ENCODE measurements at regions not wholly inside any gene's neighbourhood (a gene's known extent, or its start where the extent isn't known, plus 50 kb on each side); places are given as distances from the start of the nearest gene placed in this dataset.
A peak's percentile ranks its signal among the peaks of the same experiment; 100 is the strongest.

DNA sequence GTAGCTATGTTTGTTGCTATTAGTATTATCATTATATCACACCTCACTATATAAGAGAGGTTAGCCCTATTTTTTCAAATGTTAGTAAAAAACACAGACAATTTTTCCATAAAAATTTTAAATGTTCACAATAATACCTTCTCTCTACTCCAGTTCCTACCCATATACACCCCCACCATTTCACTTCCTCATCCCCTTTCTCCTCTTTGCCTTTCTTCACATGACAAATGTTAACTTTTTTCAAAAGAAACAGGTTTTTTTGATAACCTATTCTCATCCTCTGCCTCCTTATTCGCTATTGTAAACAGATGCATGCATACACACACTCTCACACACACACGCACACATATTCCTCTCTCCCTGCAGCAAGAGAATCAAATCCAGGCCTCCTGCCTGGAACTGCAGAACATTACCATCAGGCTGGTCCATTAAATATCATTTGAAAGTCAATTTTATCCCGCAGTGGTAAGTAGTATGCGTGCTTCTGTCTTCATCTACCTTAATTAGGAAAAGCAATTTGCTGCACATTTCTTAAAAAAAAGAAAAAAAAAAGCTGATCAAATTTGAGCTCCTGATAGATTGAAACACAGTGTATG is 55.5 kb downstream of the MID1IP1 start:
- DNase-seq, result no peak

DNA sequence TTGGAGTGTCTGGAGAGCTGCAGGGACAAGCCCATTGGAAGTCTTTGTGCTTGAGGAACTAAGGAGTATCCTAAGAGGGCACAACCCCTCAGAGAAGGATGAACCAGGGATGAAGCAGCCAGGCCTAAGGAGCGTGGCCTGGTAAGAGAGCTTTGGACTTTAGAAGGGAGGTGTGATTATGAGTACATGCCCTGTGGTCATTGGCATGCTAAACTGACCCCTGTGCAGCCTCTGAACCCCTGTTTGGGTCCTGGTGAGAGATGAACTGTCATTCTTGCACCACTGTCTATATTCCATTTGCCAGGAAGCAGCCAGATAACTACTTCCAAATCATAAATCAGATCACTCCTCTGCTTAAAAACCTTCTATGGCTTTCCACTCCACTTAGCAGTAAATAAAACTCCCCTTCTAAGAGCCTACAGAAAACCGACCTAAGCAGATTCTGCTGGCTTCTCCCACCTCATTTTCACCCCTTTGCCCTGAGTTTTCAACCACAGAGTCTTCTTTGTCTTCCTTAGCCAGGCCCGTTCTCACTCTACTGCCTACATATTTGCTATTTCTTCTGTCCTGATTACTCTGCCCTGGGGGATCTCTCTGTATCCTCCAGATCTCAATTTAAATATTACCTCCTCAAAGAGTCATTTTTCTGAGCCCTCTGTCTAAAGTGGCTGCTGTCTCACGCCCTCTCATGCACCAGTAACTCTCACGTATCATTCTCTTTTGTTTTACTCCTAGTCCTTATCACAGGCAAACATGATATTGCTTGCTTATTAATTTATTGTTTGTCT is 56.7 kb downstream of the MID1IP1 start:
- DNase-seq, result no peak

DNA sequence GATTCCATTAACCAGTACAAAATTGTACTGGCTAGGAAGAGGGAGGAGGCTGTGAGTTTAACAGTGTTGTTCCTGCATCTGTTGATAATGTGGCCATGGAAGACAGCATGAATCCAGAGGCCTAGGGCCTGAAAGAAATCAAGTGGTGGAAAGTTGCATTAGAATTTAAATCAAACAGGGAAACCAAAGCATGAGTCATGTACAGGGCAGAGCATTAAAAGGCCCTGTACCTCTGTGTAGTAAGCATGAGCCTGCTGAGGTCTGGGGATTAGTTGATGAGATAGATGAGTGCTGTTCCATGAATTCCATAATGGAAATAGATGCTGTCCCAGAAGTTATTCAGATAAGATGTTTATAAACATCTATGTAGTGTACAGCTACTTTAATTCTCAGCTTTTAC is 58.3 kb downstream of the MID1IP1 start:
- no peak for DNase-seq

DNA sequence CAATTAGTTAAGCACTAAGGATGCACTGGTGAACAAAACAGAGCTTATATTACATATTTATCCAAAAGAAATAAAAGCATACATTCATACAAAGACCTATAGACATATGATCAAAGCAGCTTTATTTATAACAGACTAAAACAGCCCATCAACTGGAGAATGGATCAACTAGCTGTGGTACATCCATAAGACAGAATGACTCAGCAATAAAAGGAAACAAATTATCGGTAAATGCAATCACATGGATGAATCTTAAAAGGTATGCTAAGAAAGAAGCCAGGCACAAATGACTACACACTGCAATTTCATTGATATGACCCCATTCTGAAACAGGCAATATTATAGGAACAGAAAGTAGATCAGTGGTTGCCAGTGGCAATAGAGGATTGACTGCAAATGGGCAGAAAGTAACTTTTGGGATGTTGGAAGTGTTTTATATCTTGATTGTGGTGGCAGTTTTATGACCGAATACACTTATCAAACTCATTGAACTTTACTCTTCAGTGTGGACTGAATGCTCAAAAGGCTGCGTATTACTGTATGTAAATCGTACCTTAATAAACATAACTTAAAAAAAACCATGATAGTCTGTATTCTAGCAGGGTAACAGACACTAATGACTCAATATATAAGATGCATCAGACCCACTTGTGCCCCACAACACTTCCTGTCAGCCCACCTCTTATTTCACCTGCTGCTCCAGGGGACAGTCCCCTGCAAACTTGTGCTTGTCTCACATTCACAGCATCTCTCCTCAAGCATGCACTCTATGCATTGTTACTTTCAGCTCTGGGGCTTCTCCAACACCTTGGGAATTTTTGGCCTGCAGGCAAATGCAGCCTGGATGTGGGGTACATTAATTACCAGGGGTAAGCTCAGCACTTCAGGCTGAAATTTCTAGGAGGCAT is 59.1 kb downstream of the MID1IP1 start:
- no peak for DNase-seq

DNA sequence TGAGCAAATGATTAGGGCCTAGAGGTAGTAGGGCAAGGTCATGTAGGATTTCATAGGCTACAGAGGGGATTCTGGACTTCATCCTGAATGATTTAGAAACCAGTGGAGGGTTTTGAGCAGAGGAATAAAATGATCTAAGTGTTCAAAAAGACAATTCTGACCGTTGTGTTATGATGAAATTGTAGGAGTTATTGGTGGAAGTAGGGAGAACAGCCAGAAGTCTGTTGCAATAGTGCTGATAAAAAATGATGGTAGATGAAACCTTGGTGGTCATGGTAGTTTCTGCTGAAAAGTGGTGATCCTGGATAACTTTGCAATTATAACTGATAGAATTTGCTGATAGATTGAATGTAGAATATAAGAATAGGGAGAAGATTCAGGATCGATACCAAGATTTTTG is 60.2 kb downstream of the MID1IP1 start:
- DNase-seq, result no peak

DNA sequence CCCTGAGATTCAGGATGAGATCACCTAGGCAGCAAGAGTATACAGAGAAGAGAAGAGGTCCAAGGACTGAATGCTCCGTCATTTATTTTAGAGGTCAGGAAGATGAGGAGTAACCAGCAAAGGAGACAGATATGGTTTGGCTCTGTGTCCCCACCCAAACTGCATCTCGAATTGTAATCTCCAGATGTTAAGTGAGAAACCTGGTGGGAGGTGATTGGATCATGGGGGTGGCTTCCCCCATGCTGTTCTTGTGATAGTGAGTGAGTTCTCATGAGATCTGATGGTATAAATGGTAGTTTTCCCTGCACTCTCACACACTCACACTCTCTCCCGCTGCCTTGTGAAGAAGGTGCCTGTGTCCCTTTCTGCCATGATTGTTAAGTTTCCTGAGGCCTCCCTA is 60.8 kb downstream of the MID1IP1 start:
- no peak for DNase-seq

DNA sequence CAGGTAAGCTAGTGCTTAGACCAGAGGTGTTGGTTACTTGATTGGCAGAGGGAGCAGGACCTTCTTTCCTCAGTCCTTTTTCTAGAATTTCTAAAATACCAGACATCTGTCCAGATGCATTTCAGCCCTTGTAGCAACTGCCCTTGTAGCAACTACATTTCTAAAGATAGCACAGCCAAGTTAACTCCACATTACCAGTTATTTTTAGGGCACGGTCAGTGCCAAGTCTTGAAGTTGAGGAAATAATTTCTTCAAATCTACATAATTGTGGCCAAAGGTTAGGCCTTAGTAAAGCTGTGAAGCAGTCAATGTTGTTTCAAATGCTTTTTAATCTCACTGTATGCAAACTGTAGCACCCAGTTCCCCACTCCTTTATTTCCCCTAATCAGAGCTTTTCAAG is 62.9 kb downstream of the MID1IP1 start:
- no peak for DNase-seq

DNA sequence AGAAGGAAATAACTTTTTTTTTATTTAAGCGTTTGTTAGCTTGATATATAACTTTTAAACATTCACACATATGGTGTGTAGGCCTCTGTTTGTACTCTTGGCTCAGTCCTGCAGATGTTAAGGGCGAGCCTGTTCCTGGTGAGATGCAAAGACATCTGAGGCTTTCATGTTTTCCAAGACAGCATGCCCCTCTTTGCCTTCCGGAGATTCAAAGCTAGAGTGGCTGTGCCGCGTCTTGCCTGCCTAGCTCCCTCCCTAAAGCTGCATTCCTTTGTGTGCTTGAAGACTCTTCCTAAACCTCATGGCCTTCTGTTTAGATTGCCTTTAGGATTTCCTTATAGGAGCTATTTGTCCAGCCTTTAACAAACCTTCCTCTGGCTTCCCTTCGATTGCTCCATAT is 67.1 kb downstream of the MID1IP1 start:
- no peak for DNase-seq

DNA sequence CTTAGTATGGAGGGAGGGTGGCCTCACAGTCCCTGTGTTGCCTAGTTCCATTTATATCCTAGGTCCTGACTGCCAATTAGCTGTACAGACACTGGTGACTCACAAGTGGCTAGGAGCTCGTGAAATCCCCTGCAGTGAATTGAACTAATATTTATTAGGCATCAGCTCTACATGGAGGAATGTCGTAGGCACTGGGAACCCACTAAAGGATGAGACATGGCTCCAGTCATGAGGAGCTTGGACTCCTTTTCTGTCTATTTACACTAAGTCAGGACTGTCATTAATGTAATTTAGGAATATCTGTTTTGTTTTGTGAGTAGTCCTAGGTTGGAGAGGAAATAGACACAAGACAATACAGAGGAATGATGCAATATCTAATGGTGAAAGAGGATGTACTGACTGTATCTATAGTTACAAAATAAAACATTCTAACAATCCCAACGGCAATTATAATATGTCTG is 67.7 kb downstream of the MID1IP1 start:
- DNase-seq, result peak; percentile 1 to 67

DNA sequence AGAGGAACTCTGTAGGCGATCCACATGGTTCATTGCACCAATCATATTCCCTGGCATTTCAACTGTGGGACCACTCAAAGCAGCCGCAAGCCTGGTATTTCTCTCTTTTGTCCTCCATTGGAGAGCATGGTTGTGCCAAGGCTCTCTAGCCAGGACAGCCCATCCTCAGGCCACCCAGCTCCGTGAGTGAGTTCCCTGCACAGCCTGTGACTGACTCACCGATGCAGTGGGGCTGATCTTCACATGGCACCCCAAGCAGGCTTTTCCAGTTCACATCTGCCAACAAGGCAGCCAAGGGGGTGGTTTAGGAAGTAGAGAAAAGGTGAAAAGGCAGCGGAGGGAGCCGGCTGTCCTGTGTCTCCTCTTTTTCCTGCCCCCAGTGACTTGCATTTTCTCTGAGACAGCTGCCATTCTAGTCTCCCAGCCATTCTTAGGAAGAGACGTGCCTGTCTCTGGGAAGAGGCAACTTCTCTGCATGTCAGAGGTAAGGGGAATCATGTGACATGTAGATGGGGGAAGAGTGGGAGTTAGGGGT is 69.2 kb downstream of the MID1IP1 start:
- DNase-seq, result peak; percentile 1 to 48

DNA sequence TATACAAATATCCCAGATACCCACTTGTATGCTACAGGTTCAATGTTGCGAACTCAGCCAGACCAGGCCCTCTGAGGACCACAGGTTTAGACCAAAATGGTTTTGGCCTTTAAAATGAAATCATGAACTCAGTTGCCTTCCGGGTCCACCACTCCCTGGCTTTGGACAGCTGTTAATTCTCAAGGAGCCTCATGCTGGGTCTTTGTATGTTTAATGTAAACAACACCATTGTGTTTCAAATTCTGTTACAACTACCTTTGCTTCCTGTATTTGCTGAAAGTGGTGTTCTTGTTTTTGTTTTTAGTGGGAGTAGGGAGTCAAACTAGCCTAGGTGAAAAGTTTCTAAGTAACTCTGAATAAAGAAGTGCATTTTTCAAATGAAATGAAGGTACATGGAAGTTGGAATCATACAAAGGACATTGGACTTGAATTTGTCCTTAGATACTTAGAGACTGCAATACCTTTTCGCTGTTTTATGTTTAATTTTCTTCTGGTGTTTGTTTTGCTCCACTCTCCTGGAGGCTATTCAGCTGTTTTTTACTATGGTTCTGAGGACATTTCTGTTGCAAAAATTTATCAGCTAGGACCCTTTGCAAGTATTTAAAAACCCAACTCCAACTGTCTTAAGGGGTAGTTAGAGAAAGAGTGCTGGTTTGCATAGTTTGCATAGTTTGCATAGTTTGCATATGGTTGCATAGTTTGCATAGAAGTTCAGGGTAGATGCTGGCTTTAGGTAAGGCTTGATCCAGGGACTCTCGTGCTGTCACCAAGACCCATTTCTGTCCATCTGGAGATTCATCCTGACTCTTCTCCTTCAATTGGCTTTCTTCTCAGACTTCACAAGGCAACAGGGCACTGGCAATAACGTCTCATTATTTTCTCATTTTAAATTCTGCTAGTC is 70.1 kb downstream of the MID1IP1 start:
- no peak for DNase-seq

DNA sequence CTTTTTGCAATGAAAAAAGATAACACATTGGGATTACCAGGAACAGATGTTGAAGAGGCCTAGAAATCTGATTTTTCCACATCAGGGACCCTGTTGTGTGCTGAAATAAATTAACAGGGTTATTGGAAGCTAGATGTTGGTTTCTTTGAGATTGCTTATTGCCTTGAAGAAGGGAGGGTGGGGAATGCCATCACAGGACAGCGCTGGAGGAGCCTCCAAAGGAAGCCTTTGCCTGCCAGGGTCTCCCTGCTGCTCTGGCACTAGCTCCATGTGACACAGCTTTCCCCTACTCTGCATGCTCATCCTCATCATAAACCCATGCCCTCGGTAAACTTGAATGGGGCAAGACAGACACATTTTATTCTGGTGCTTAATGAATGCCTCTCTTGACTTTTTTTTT is 76.1 kb downstream of the MID1IP1 start:
- DNase-seq, result no peak

DNA sequence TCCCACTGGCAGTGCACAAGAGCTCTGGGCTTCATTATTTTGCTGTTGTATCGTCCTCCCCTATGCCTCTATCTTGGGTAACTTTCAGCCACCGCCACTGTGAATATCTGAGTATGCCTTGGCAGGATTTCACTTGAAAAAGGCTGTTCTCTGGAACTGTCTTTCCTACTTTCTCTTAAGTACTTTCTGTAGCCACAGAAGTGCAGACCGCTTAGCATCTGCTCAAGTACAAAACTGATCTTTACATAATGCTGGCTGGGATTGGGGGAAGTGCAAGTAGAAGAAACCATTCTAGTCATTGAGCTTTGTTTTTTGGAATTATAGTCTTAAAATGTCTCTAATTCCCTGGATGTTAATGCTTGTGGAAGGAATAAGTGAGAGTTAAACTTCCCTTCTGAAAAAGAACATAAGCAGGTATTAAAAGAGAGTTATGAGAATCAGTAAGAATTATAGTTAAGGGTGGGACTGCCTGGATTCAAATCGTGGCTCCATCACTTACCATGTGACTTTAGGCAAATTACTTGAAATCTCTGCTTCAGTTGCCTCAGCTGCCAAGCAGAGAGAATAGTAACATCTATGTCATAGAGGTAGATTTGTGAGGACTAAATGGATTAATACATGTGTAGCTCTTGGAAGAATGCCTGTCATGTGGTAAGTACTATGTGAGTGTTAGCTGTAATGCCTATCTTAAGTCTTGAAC is 77.5 kb downstream of the MID1IP1 start:
- no peak for DNase-seq

DNA sequence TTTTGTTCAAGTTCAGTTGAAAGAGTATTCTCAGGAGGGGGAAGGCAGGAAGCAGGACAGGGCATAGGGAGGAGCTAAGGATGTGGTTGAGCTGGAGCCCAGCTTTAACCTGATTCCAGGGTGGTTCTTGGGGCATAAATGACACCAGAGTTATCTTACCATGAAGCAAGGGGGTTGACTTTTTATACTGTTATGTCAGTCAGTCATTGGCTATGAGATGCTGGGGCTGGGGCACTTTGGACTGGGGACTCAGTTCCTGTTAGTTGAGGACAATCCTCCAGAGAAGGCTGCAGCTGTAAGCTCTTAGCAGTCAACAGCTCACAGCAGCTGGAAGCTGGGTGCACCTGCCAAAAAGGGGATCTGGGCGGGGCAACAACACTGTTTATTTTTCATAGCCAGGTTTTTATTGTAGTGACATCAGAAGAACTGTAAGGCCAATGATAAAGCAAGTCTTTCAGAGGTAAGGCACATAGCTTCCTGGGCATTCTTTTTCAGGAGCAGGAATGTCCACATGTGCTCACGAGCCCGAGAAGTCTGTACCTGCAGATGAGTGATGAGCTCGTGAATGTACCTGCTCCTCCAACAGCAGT is 78.5 kb downstream of the MID1IP1 start:
- peak in 1 of 2 donors; percentile 60 for DNase-seq

DNA sequence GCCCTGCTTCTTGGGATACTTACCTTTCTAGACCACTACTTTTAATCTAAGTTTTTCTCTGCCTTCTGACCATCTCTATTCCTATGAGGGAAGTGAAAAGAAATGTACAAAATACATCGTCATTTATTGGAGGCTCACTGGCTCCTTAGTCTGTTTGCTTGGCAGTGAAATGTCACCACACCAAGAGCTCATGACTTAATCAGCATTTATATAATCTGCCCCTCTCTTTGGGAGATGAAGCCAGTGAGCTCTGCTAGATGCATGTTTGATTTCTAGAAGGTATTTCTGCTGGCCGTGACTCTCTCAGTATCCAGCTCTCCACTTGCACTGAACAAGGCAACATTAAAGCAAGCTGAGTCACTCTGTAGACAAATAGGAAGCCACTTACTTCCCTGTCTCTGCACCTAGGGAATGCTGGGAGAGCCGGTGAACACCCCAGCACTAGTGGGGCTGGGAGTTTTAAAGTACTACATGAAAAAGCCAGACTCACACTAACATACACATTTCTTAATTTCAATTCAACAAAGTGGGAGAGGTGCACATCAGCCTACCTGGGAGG is 79.1 kb downstream of the MID1IP1 start:
- peak in 1 of 2 donors; percentile 13 for DNase-seq

DNA sequence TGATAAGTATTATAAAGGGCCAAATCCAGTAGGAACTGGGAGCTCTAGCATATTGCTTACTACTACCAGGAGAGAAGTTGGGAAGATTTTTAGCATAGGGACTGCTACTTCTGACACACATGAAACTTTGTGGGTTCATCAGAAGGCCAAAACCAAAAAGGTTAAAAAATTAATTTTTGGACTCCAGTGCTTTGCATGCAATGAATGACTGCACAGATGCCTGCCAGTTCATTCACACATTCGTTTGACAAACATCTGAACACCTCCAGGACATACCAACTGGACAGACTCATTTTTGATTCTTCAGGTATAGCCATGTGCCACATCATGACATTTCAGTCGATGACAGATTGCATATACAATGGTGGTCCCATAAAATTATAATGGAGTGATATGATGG is 79.8 kb downstream of the MID1IP1 start:
- DNase-seq, result no peak

DNA sequence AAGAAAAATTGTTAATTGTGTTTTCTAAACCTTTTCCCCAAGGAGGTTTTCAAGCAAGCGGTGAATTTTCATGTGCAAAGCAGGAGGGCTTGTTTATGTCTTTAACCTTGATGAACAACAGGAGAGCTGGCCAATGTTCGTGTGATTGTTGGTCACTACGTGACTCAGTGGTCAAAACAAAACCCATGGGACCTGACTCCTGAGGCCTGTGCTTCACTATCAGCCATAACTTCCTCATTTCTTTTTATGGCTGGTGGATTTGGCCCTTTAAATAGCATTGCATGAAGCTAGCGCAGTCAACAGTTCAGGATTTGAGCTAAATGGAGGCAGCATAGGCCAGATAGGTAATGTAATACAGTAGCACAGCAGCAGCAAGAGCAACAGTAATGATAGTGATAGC is 80.5 kb downstream of the MID1IP1 start:
- no peak for DNase-seq

DNA sequence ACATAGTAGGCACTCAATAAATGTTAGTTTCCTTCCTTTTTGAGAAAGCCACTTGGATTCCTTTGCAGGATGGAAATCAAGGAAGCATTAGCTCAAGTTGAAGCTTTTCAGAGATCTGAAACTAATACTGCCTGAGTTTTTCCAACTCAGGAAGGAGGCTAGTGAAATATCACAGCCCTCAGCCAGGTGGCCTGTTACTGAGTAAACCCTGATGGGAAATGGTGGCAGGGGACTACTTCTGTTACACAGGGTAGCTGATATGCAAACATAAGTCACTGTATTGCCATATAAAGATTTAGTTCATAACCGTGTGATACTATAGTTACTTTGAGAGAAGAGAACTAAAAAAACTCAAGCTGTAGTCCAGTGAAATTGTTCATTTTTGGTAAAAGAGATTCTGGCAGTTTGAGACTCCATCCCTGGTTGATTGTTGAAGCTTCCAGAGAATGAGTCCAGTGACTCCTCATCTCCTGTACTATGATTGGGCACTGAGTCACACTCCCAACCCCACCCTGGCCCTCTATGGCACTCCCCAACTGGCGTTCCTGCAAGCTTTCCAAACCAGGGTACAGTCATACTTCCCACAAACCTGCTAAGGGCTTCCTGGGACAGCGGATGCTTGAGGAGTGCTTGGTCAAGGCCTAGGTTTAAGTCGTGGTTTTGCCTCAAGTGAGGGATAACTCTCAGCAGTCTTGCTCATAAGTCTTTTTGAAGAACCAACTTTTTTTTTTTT is 81.8 kb downstream of the MID1IP1 start:
- no peak for DNase-seq

DNA sequence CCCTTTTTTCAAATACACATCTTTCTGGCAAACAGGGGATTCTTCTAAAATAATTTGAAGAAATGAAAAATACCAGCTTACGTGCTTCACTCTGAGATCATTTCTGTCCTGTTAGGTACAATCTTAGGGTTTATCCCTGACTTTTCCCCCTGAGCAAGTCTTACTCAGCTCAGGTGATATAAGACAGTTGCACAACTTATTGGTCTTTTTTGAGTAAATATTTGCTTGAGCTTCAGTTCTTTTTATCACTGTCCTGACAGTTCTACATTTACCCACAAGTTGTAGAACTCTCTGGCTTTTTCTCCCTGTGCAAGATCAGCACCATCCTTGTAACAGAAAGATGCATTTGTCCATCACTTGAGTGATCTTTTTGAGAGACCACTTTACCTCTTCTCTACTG is 84.9 kb downstream of the MID1IP1 start:
- DNase-seq, result no peak

DNA sequence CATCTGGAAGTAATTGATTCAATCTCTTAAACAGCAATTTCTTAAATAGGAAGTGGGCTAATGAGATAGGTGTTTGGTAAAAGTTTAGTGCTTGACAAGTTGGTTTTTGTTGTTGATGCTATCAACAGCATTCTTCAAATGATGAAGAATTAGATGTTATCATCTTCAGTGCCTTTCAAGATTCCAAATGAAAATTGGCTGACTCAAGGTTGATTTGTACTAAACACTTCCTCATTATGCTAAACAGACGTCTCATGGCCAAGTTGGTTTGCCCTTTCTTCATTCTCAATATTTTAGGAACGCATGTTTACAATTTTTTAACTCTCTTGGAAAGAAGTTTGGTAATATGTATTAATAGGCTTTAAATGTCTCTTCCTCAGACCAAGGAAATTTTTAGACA is 86.0 kb downstream of the MID1IP1 start:
- DNase-seq, result no peak

Data from bone marrow (tissue), 2 donors.